IMR-90 (cell line): ENCODE measurements at regions not wholly inside any gene's neighbourhood (a gene's known extent, or its start where the extent isn't known, plus 50 kb on each side); places are given as distances from the start of the nearest gene placed in this dataset.

Source experiments
- CEBPB ChIP-seq: IDR thresholded peaks from 2 replicates; pipeline ENCODE4 v1.6.1; 2012; ENCODE audit warnings: low read depth, low read length, improper control_type of control experiment
- CTCF ChIP-seq: conservative IDR thresholded peaks from 2 replicates; pipeline ENCODE4 v1.5.1; 2012; ENCODE audit warnings: mild to moderate bottlenecking, low read depth, low read length, improper control_type of control experiment
- MAFK ChIP-seq: IDR thresholded peaks from 2 replicates; pipeline ENCODE4 v1.6.1; 2012; ENCODE audit warnings: low read depth, low read length, improper control_type of control experiment
- MXI1 ChIP-seq: IDR thresholded peaks from 2 replicates; pipeline ENCODE4 v1.6.1; 2012; ENCODE audit warnings: low read depth, mild to moderate bottlenecking, low read length, moderate library complexity, borderline replicate concordance
- POLR2A ChIP-seq: IDR thresholded peaks from 2 replicates; pipeline ENCODE4 v1.6.1; 2012; ENCODE audit warnings: mild to moderate bottlenecking, low read depth, low read length
- RAD21 ChIP-seq: IDR thresholded peaks from 2 replicates; pipeline ENCODE4 v1.6.1; 2012; ENCODE audit warnings: low read length, improper control_type of control experiment
- SMC3 ChIP-seq: fragments of 150-350 bp; IDR thresholded peaks from 2 replicates; pipeline ENCODE4 v1.6.1; 2016; ENCODE audit warnings: low read depth, mild to moderate bottlenecking, antibody characterized with exemption, low read length, moderate library complexity
- USF2 ChIP-seq: fragments of 150-350 bp; IDR thresholded peaks from 2 replicates; pipeline ENCODE4 v1.6.1; 2017; ENCODE audit warnings: mild to moderate bottlenecking, antibody characterized with exemption, low read length, low read depth

DNA sequence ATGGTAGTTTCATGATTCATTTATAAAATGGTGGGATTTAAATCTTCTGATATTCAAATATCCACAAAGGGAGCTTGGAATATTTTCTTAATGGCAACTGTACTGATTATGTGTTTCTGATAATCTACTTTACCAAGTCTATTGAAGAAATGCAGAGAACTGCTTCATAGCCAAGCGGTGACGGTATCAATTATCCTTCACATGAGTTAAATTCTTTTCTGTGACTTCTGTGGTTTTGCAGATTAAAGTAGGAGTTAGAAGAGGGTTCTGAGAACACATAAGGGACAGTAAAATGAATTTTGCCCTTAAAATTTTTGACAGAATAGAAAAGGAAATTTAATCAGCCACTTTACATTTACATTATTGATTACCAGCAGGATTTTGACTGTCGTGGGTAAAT, 563.2 kb downstream of the GBE1 start:
- no peak for TF ChIP-seq CTCF
- TF ChIP-seq MXI1 = no peak
- TF ChIP-seq MAFK = no peak
- no peak for TF ChIP-seq POLR2A
- no peak for TF ChIP-seq CEBPB
- no peak for TF ChIP-seq USF2
- TF ChIP-seq SMC3 = no peak
- TF ChIP-seq RAD21 = no peak
